IPS-NIHi11 (cell line): ENCODE measurements at regions not wholly inside any gene's neighbourhood (a gene's known extent, or its start where the extent isn't known, plus 50 kb on each side); places are given as distances from the start of the nearest gene placed in this dataset.
A peak's percentile ranks its signal among the peaks of the same experiment; 100 is the strongest.

Experiments
- DNase-seq: peaks from one replicate; pipeline ENCODE4 v3.0.0; 2012; ENCODE audit warnings: mixed read lengths, low spot score

DNA sequence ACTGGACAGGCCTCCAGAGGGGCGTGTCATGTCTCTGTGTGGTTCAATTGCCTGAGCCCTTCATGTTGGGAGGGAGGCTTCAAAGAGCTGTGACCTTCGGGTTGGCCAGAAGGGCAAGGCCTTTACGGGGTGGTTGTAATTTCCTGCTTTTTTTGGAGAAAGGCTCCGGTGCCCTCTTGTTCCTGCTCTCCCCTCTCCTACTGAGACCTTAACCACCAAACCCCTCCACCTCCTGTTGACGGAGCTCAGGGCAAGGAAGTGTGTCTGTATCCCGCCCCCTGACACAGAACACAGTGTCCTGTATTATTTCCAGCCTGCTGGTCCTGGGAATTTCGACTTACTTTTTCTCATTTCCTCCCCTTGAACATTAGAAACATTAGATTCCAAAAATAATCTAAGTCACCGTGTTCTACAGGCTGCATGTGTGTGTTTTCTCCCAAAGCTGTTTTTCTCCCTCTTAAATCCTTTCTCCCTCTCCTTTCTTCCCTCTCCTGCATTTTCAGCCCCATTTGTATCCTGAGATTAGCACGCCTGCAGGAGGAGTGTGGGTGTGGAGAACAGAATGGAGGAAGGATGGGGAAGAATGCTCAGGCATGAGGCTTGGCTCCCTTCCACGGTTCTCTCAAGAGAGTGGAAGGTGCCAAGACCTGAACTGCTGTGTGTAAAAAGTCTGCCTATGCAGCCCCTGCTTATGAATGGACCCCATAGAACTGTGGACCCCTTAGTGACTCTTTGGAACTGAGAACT lies 285.4 kb upstream of the ROPN1 start:
- no peak for DNase-seq

DNA sequence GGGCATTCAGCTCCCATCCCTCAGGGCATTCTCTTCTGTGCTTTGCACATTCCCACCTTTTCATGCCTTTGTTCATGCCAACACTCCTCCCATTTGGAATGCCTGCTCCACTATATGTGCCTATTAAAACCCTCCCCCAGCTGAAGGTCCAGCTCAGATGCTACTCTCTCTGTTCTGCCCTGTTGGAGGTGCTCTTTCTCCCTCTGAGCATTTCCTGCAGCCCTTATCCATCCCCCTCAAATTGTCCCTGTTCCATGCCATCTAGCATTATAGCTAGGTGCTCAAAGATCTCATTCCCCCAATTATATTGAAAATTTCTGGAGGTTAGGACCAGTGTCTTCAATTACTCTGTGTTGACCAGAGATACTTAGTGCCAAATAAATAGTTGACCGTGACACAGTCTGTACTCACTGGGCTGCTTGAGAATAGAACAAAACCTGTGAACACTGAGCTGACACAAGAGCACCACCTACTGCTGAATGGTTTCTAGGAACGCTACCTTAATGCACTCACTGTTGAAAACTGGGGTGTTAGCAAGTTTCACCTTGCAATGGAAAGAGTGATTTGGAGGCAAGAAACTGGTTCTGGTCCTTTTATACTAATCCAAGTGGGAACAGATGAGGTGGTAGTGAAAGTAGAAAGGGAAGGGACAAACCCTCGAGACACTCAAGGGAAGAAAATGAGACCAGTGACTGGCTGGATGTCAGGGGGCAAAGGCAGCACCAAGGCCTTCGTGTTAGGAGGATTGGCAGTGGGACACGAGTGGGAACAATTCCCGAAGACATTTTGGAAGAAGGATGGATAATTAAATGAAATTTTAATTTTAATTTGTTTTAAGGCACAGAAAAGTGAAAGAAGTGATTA lies 289.8 kb upstream of the ROPN1 start:
- peak; percentile 62 for DNase-seq

DNA sequence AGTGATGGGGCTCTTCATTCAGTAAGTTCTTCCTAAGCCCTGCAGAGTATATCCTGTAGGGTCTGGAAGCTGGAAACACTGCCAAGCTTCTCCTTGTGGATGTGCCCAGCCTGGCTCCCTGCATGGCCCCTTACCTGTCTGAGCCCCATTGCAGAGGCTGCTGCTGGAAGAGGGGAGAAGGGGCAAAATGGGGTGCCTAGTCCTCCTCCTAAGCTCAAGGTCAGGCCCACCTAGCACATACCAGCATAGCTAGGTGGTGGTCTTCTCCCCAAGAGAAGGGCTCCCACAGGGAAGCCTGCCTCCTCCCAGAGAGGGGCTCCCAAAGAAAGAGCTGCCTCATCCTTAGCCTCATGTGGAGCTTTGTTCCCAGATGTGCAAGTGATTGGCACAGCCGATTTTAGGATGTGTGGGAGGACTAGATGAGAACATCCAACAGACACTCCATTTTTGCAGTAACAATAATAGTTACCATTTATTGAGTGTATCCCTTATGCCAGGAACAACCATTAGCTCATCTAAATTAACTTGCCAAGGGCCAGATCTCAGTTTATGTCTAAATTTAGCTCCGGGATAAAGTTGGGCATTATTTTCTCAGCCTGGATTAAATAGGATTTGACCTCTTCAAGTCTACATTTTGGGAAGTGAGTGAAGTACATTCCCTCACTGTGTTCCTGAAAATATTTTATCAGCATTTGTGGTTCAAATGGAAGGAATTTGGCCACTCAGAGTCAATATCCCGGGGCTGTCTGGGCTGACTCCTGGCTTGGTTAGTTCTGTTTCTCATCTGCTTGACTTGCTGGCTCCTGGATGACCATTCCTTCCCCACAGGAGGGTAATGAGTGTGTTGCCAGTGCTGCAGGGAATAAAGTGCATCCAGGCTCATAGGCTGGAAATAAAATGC lies 291.1 kb upstream of the ROPN1 start:
- no peak for DNase-seq

DNA sequence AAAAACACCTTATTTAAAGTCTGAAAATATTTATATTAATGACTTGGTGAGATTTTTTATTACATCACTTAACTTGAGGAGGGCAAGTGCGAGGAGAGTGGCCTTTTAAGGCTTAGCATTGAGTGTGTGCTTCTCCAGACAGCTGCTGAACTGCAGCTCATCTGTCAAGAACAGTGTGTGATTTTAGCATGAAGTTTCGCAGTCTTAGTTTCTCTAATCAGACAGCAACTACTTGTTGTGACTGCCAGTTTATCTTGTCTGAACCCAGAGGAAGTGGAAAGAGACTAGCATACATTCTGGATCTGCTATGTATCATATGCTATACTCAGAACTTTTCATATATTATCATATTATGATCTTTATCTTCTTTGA lies 291.7 kb upstream of the ROPN1 start:
- DNase-seq = no peak

GRCh38 chr3:124288996-124289395 lies 297.1 kb upstream of the ROPN1 start:
- no peak for DNase-seq

- no peak for DNase-seq
These were observed 299.1 kb upstream of the ROPN1 start for GRCh38 chr3:124291008-124291407.

DNA sequence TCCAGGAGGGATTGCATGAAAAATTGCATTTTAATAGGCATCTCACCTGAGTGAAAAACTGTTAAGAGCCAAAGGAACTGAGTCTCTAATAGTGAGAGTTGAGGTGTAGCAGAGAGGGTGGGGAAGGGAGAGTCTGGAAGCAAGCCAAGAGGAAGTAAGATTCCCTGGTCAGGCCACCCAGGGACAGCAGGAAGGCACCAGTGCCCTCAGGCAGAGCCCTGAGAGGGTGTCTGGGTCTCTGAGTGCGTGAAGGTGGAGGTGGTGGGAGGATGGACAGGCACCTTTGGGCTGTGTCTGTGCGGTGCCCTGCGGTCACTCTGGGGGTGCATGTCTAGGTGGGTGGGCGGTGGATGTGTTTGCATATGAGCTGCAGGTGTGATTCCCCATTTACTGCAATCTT lies 300.4 kb upstream of the ROPN1 start:
- DNase-seq = no peak

- DNase-seq = no peak
These were observed 301.7 kb upstream of the ROPN1 start for GRCh38 chr3:124293584-124293983.

GRCh38 chr3:124295362-124295761 lies 303.4 kb upstream of the ROPN1 start:
- no peak for DNase-seq

- DNase-seq = no peak
These were observed 304.5 kb upstream of the ROPN1 start for GRCh38 chr3:124296406-124296805.

DNA sequence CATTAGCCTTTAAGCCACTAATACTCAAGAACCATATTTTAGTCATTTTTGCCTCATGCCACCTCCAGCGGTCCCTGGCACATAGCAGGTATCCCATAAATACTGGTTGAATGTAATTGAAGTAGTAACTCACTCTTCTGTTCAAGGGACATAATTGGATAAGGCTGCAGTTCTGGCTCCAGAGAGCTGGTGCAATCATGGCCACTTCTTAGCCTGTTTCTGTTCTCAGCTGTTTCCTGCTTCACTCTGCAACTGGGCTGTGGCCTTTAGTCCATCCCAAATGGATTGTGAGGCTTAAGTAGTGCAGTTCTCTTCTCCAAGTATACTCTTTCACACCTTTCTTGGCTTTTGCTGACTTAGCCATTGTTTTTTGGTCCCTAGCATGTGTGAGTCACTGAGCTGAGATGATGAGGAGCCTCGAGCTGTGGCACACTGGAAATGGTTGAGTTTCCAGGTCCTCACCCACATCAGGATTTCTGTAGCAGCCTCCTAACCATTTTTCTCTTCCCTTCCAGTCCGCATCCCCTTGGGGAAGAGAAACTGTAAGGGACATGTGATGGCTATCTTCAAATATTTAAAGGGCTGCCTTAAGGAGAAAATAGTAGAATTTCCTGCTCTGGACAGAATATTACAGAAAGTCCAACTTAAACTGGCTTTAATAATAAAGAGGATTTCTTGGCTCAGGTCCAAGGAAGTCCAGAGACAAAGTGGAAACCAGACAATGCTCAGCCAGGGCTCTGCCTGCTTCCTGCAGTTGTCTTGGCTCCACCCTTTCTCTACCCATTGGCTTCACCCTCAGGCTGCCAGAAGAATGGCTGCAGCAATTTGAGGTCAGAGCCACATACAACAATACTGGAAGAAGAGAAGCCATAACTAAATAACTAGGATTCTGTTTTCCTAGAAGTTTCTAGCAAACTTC lies 305.4 kb upstream of the ROPN1 start:
- DNase-seq = no peak

- no peak for DNase-seq
These were observed 306.4 kb upstream of the ROPN1 start for GRCh38 chr3:124298301-124298700.

- DNase-seq = peak; percentile 43
These were observed 307.0 kb upstream of the ROPN1 start for GRCh38 chr3:124298951-124299350.

DNA sequence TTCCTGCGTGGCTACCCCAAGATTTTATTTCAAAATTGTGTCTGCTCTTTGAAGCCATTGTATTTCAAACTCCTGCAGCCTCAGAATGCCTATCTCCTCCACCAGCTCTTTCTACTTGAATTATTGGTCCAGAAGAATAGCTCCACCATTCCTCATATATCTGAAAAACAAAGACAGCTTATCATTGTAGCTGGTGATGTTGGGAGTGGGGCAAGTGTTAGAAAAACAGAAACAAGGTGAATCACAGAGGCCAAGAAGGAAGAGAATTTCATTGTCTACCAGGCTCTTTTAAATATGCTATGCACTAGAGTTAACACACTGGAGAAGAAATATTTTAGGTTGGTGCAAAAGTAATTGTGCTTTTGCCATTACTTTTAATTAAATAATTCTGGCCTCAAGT lies 307.9 kb upstream of the ROPN1 start:
- no peak for DNase-seq

DNA sequence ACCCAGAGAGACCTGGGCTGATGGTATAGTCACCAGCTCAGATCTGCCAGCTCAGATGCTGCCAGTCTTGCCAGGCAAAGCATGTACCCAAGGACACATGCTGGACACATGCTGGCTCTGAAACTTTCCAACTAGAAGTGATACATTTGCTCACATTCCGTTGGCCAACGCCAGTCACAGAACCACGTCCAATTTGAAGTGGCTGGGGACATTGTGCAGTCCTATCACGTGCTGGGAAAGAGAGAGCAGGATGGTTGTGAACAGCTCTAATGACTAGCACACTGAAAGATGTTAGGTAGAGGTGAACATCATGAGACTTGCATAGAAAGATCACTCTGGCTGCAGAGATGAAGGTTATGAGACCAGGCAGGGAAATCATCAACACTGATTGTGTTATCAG lies 308.5 kb upstream of the ROPN1 start:
- no peak for DNase-seq

DNA sequence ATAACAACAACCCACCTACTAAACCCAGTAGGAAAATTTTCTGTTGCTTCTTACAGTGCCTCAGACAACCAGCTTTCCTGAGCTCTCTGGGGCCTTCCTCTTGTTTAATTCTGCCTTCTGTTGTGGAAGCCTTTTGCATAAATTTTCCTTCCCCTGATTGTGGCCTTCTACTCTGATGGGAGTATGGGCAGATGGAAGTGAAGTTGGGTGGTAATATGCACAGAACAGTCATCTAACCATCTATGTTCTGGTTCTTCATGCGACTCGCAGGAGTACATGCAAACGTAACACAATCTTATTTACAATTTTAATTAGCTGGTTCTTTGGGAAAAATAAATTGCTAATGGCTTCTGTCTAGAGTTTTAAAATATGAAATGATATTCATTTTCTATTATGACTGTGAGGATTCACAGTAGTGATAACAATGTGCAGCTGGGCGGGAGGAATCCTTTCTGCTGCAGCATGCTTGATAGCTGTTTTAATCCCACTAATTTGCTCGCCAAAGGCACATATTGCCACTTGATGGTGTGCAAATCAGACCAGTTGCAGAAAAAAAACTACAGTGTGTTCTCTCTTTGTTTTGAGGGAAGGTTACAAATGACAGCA lies 311.5 kb upstream of the ROPN1 start:
- DNase-seq = no peak

GRCh38 chr3:124306665-124307064 lies 314.7 kb upstream of the ROPN1 start:
- no peak for DNase-seq

DNA sequence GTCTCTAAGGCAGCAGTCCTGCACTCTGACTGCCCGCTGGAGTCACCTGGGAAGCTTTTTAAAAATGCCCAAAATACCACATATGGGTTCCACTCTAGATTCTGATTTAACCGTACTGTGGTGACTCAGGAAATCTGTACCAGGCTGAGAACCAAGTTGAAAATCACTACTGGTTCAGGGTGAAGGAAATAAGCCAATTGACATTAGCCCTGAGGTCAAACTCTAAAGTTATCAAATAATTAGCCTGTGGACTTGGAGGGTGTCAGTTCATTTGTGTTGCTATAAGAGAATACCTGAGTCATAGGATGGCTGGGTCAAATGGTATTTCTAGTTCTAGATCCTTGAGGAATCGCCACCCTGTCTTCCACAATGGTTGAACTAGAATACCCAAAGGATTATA lies 321.7 kb upstream of the ROPN1 start:
- DNase-seq = no peak

DNA sequence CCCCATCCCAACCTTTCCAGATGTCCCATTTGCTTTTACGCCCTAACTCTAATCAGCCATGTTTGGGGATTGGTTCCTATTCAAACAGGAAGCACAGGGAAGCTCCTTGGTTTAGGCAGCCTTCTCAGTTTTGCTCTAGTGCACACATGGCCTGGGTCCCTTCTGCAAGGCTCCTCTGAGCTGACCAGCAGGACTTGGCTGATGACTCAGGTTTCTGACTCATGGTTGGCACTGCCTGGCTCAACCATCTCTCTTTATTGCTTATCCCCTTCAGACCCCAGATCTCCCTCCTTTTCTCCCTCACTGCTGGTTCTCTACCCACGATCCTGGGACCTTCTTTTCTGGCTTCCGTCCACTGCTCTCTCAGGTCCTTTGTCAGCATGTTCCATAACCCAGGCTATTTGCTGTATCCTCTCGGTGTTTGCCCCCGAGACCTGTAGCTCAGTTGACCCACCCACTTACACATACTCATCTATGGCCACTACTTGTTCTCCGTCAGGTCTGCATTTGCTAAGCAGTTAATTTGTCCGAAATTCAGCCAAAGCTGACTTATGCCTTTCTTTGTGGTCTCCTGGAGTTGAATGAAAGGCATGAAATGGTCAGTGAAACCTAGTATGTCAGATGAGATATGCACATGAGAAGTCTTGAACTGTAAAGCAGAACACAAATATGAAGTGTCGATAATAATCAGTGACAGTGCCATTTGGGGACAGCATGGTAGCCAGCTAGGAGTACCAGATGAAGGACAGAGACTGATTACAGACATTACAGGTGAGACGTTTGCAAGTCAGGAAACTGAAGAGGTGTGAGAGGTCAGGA lies 323.5 kb upstream of the ROPN1 start:
- DNase-seq = no peak

- no peak for DNase-seq
These were observed 324.0 kb upstream of the ROPN1 start for GRCh38 chr3:124316034-124316287.
